ENCODE measurements at regions not wholly inside any gene's neighbourhood (a gene's known extent, or its start where the extent isn't known, plus 50 kb on each side); places are given as distances from the start of the nearest gene placed in this dataset.

GRCh38 chr7:132049462-132050304, 493.3 kb upstream of the PODXL start:
- DNase-seq = peak; percentile 57
- CTCF ChIA-PET = interaction anchor here (0.6 to 2.0 kb wide), 2 partner anchors 191 to 432 kb away, joined by 6 to 12 read pairs; no protein-coding TSS in a partner anchor
- Mint-ChIP-seq H3K27ac (no peak overlapping the region), H3K27me3 (ENCODE audit: low read depth) (peaks cover 14% of the 10 kb centered on the region), H3K4me3 (no peak overlapping the region), H3K4me1 (ENCODE audit: low read depth) (no peaks in the 10 kb centered on the region), H3K36me3 (ENCODE audit: low read depth) (no peaks in the 10 kb centered on the region), H3K9me3 (peaks cover 2% of the 10 kb centered on the region)
- intact Hi-C loops (cut with micrococcal nuclease) = loop anchor here (1.0 kb wide), 2 partner anchors 190 to 360 kb away; no protein-coding TSS in a partner anchor

DNA sequence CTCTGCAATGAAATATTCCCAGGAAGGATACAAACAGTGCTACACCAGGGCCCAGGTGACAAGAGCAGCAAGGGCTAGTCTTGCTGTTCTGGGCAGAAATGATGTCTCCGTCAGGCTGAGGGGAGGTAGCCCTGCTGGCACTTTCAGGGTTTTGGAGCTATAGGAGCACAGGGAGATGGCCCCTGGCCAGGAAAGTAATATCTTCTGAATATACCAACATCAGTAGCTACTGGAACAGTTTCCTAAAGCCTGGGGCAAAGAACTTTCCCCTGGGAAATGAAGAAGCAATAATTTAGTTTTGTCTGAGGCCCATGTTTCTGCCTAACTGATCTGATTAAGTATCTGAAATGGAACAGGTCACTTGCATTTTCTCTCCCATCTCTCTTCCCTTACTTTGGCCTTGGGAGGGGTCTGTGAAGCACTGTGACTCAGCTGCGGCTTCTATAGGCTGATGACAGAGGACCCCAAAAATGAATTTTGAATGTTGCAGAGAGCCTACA, 489.1 kb upstream of the PODXL start:
- intact Hi-C loops (cut with micrococcal nuclease) = no loop called here
- H3K36me3 Mint-ChIP-seq (ENCODE audit: low read depth) = no peaks in the 10 kb centered on the region
- no peaks in the 10 kb centered on the region for H3K4me1 Mint-ChIP-seq (ENCODE audit: low read depth)
- CTCF ChIA-PET = interaction anchor here (0.6 kb wide), 1 partner anchor 85 kb away, joined by 3 read pairs; no protein-coding TSS in a partner anchor
- no peak for DNase-seq
- no peak overlapping the region for H3K4me3 Mint-ChIP-seq
- no peak overlapping the region for H3K27ac Mint-ChIP-seq
- H3K27me3 Mint-ChIP-seq (ENCODE audit: low read depth) = peaks cover 8% of the 10 kb centered on the region
- H3K9me3 Mint-ChIP-seq = no peaks in the 10 kb centered on the region

- no peak overlapping the region for H3K27ac Mint-ChIP-seq
- CTCF ChIA-PET = interaction anchor here (0.5 kb wide), 1 partner anchor 37 kb away, joined by 3 read pairs; no protein-coding TSS in a partner anchor
- no peaks in the 10 kb centered on the region for H3K9me3 Mint-ChIP-seq
- H3K4me3 Mint-ChIP-seq = no peak overlapping the region
- peaks cover 3% of the 10 kb centered on the region for H3K27me3 Mint-ChIP-seq (ENCODE audit: low read depth)
- DNase-seq = no peak
- intact Hi-C loops (cut with micrococcal nuclease) = no loop called here
- H3K4me1 Mint-ChIP-seq (ENCODE audit: low read depth) = no peaks in the 10 kb centered on the region
- H3K36me3 Mint-ChIP-seq (ENCODE audit: low read depth) = no peaks in the 10 kb centered on the region
Measured at GRCh38 chr7:132045002-132045401, 488.6 kb upstream of the PODXL start.

- Mint-ChIP-seq H3K9me3 (no peaks in the 10 kb centered on the region), H3K27me3 (ENCODE audit: low read depth) (peaks cover 3% of the 10 kb centered on the region), H3K4me3 (no peak overlapping the region), H3K4me1 (ENCODE audit: low read depth) (no peaks in the 10 kb centered on the region), H3K27ac (no peak overlapping the region), H3K36me3 (ENCODE audit: low read depth) (no peaks in the 10 kb centered on the region)
- CTCF ChIA-PET = no interaction called here
- intact Hi-C loops (cut with micrococcal nuclease) = no loop called here
- no peak for DNase-seq
Measured at GRCh38 chr7:132044247-132044646, 487.8 kb upstream of the PODXL start.

GRCh38 chr7:132041108-132041507, 484.7 kb upstream of the PODXL start:
- Mint-ChIP-seq H3K27ac (no peak overlapping the region), H3K36me3 (ENCODE audit: low read depth) (no peaks in the 10 kb centered on the region), H3K4me3 (no peak overlapping the region), H3K4me1 (ENCODE audit: low read depth) (no peaks in the 10 kb centered on the region), H3K9me3 (no peaks in the 10 kb centered on the region), H3K27me3 (ENCODE audit: low read depth) (peaks cover 4% of the 10 kb centered on the region)
- no peak for DNase-seq
- intact Hi-C loops (cut with micrococcal nuclease) = no loop called here
- CTCF ChIA-PET = no interaction called here

DNA sequence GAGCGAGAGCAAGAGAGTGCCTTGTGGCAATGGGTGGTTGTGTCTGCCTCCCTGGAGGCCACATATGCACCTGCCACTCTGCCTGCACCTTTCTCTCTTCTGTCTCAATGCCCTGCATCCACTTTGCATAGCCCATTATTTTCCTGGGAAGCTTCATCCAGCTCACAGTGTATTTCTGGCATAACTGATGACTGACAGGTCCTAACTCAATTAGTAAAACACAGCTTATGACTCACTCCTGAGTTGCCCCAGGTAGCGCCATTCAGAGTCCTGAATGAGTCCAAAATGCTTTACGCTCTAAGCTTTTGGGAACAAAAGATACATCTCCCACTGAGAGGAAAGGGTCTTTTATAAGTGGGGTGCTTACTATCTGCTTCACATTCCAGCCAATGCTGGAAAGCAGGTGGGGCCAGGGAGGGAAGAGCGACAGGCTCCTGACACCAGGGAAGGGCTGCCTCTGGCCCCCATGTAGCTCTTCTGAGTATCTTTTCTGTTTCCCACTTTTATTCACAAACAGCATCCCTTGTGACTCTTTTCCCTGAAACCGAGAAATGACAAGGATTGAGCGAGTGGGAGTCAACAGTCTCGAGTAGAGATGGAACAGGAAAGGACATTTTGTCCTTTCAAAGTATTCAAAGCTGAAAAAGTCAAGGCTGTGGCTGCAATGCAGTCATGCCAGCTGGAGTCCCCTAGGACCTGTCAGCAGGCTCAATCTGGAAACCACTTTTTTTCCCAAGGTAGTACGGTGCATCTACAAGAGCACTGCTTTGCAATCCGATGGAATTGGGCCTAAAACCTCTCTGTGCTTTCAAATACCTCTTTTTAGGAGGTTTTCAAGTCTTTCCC, 479.3 kb upstream of the PODXL start:
- intact Hi-C loops (cut with micrococcal nuclease) = no loop called here
- no peaks in the 10 kb centered on the region for H3K36me3 Mint-ChIP-seq (ENCODE audit: low read depth)

GRCh38 chr7:132034748-132035416, 478.5 kb upstream of the PODXL start:
- intact Hi-C loops (cut with micrococcal nuclease) = no loop called here
- H3K4me3 Mint-ChIP-seq = no peak overlapping the region
- H3K27ac Mint-ChIP-seq = no peak overlapping the region
- no peaks in the 10 kb centered on the region for H3K36me3 Mint-ChIP-seq (ENCODE audit: low read depth)
- DNase-seq = no peak
- H3K9me3 Mint-ChIP-seq = no peaks in the 10 kb centered on the region
- H3K27me3 Mint-ChIP-seq (ENCODE audit: low read depth) = peaks cover 4% of the 10 kb centered on the region
- no peaks in the 10 kb centered on the region for H3K4me1 Mint-ChIP-seq (ENCODE audit: low read depth)
- CTCF ChIA-PET = no interaction called here

More for the DNA sequence above, 479.3 kb upstream of the PODXL start:
- Mint-ChIP-seq H3K9me3 (no peaks in the 10 kb centered on the region), H3K27me3 (ENCODE audit: low read depth) (peaks cover 4% of the 10 kb centered on the region), H3K4me1 (ENCODE audit: low read depth) (no peaks in the 10 kb centered on the region), H3K27ac (no peak overlapping the region), H3K4me3 (no peak overlapping the region)
- CTCF ChIA-PET = no interaction called here
- DNase-seq = no peak

GRCh38 chr7:132030883-132031282, 474.5 kb upstream of the PODXL start:
- Mint-ChIP-seq H3K9me3 (no peaks in the 10 kb centered on the region), H3K36me3 (ENCODE audit: low read depth) (no peaks in the 10 kb centered on the region), H3K4me1 (ENCODE audit: low read depth) (no peaks in the 10 kb centered on the region), H3K27ac (no peak overlapping the region), H3K27me3 (ENCODE audit: low read depth) (no peaks in the 10 kb centered on the region), H3K4me3 (no peak overlapping the region)
- DNase-seq = no peak
- intact Hi-C loops (cut with micrococcal nuclease) = no loop called here
- CTCF ChIA-PET = no interaction called here

DNA sequence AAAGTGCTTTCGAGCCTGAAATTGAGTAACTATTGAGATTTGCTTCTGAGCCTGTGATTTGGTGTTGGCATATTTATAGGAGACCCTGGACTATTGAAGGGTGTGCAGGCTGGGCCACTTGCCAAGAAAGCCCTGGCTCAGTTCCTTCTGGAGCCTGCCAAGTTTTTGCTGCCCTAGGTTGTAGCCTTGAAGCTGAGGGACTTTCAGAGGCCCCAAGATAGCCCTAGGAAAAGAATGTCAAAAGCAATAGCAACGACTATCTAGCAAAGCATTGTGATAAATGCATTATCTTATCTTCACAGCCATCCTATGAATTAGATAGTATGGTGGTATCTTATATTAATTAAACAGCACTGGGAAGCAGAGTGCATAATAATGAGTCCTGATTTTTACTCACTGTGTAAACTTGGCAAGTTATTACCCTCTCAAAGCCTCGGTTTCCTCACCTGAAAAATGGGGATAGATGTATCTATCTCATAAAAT, 473.7 kb upstream of the PODXL start:
- CTCF ChIA-PET = no interaction called here
- H3K4me1 Mint-ChIP-seq (ENCODE audit: low read depth) = no peaks in the 10 kb centered on the region
- H3K36me3 Mint-ChIP-seq (ENCODE audit: low read depth) = no peaks in the 10 kb centered on the region
- no peak for DNase-seq
- no peak overlapping the region for H3K27ac Mint-ChIP-seq
- no peak overlapping the region for H3K4me3 Mint-ChIP-seq
- H3K9me3 Mint-ChIP-seq = no peaks in the 10 kb centered on the region
- intact Hi-C loops (cut with micrococcal nuclease) = no loop called here
- no peaks in the 10 kb centered on the region for H3K27me3 Mint-ChIP-seq (ENCODE audit: low read depth)

GRCh38 chr7:132029369-132030085, 473.1 kb upstream of the PODXL start:
- no peaks in the 10 kb centered on the region for H3K27me3 Mint-ChIP-seq (ENCODE audit: low read depth)
- CTCF ChIA-PET = no interaction called here
- DNase-seq = no peak
- no peak overlapping the region for H3K27ac Mint-ChIP-seq
- no peaks in the 10 kb centered on the region for H3K4me1 Mint-ChIP-seq (ENCODE audit: low read depth)
- H3K36me3 Mint-ChIP-seq (ENCODE audit: low read depth) = no peaks in the 10 kb centered on the region
- no peak overlapping the region for H3K4me3 Mint-ChIP-seq
- H3K9me3 Mint-ChIP-seq = no peaks in the 10 kb centered on the region
- intact Hi-C loops (cut with micrococcal nuclease) = no loop called here

DNA sequence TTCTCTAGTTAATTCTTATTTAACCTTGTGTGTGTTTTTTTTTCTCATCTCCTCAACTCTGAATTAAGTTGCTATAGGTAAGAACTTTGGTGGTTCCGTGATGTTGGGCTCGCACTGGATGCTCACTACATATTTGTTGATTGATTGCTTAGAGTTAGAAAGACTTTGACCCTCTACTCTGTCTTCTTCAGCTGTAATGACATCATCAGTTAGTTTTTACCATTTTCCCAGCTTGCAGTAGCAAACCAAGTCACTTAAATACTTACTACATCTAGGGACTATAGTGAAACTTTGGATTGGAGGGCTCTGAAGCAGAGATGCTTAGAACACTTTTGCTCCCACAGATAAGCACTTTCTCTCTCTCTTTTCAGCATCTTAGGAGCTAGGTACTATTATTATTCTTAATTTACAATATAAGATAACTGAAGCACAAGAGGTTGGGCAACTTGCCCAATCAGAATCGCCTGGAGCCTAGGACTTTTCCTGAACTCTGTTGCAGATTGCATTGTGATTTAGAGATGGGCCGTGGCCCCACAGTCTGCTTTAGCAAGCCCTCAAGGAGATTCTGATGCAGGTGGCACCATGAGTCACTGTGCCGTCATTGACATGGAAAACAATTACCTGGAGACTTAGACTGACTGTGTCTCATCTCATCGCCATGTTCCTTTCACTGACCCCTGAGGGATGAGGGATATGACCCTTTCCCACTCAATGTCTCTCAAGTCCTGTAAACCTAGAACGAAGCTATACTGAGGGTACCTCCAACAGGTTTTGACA, 471.9 kb upstream of the PODXL start:
- Mint-ChIP-seq H3K4me1 (ENCODE audit: low read depth) (no peaks in the 10 kb centered on the region), H3K36me3 (ENCODE audit: low read depth) (no peaks in the 10 kb centered on the region), H3K9me3 (no peaks in the 10 kb centered on the region), H3K27ac (no peak overlapping the region), H3K27me3 (ENCODE audit: low read depth) (no peaks in the 10 kb centered on the region), H3K4me3 (no peak overlapping the region)
- CTCF ChIA-PET = no interaction called here
- no peak for DNase-seq
- intact Hi-C loops (cut with micrococcal nuclease) = no loop called here

Measured in activated naive CD4-positive, alpha-beta T cell treated with anti-CD3 and anti-CD28 coated beads for 36 hours (primary cell).